GM21786 (cell line): ENCODE measurements at regions not wholly inside any gene's neighbourhood (a gene's known extent, or its start where the extent isn't known, plus 50 kb on each side); places are given as distances from the start of the nearest gene placed in this dataset.
"Not testable (repeated sequence)": the region's sequence is repeated elsewhere in the genome, so short reads cannot be mapped to it uniquely, and the experiment has no call there.

Source experiments
- ATAC-seq: cut with Tn5 transposase; IDR thresholded peaks from one replicate; pipeline ENCODE4 v1.9.1; 2021; ENCODE audit not compliant: unreplicated experiment

DNA sequence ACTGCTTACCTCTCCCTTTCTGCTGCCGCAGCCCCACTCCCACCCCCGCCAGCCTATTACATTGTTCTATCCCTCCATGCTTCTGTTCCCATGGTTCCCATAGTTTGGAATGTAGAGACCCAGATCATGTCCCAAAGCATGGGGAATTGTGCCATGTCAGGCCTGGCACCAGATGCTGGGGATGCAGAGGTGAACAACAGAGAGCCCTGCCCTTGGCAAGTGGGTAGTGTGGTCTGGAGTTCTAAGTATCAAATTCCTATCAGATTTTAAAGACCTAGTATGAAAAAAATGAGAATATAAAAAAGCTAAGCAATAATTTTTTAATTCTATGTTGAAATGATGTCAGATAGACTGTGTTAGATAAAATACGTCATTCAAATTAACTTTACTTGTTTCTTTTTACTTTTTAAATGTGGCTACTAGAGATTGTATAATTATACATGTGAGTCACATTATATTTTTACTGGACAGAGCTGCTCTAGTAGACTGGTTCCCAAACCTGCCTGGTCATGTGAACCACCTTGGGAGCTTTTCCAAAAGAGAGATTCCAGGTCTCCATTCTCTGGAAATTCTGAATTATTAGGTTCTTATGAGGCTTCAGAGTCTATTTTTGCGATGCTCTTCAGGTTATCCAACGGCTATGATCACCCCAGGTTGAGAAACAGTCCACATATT is 113.0 kb upstream of the DAB1 start:
- no peak for ATAC-seq

DNA sequence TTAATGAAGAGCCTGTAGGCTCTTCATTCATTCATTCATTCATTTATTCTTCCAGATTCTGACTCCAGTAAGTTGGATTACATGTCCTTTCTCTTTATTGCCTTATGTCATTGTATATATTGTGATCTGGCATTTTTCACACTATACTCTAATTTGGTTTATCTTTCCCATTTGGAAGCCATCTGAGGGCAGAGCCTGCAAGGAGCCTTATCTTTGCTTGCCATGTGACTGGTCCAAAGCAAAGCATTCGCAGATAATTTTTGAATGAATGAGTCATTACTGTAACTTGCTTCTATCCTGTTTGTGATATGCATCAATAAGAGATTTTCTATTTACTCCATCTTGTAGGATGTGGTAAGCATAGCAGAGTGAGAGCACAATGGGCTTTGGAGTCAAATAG is 108.4 kb upstream of the DAB1 start:
- no peak for ATAC-seq

DNA sequence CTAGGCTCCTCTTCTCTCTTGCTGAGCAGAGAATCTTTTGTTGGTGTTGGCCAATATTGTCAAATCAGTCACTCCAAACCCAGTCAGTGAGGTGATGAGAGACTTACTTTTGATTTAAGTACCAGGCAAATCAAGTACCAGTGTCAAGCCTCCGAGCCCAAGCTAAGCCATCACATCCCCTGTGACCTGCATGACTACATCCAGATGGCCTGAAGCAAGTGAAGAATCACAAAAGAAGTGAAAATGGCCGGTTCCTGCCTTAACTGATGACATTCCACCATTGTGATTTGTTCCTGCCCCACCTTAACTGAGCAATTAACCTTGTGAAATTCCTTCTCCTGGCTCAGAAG is 107.0 kb upstream of the DAB1 start:
- ATAC-seq, result not testable (repeated sequence)

DNA sequence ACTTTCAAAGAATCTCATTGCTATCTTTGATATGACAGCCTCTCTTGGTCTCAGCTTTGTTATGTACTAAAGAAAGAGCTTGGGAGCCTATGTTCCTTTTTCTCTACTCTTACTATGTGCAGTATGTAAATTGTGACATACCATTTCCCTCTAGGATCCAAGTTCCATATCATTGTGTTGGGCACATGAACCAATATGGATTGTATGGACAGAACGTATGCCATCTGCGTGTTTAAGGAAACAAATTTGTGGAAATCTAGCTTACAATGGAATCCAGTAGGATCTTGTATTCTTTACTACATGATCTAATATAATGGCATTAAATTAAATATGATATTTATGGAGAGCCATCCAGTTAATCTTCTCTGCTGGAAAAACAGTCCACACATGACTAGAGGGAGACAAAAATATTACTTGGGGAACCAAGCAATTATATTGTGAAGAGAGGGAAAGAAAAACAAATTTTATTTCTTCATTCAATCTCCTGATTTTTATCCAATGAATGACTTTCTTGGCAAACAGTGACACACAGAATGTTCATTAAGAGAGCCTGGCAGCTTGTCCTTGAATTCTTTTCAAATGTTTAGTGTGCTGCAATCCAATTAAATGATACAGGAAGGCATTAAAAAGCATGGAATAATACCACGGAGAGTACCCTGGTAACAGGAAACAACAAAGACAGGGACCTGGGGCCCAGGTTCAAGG is 106.5 kb upstream of the DAB1 start:
- ATAC-seq, result no peak

DNA sequence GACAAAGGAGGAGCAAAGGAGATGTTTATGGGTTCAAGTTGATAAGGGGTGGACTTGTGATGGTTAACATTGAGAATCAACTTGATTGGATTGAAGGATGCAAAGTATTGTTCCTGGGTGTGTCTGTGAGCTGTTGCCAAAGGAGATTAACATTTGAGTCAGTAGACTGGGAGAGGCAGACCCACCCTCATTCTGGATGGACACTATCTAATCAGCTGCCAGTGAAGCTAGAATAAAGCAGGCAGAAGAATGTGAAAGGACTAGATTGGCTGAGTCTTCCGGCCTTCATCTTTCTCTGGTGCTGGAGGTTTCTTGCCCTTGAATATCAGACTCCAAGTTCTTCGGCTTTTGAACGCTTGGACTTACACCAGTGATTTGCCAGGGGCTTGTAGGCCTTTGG is 98.7 kb upstream of the DAB1 start:
- ATAC-seq, result no peak

DNA sequence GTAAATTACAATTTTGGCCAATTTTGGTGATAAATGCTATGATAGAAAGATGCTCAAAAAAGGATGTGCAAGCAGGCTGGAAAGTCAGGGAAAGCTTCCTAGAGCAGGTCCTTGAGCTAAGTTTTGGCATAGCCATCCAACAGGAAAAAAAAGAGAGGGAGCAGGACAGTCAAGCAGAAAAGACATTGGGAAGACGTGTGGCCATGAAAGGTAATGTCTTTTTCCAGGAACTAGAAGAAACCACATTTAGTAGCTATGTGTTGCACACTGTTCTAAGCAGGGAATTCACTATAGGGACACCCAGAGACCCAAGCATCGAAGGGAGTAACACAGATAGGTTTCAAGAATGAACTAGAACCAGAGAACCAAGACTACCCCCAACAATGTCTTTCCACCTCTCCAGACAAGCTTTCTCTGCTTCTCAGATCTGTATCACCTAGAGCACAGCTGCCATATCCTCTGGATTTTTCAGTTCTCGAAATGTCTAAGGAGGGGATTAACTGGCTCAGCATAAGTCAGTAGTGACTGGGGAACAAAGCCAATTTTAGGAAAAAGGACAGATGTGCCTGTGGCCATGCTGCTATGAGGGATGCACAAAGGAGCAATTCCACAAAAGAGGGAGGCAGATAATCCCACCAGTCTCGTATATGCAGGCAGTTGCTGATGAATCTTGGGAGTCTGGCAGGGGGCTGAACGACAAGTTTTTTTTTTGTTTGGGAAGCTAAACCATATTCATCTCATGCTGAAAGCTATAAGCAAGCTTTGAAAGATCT is 97.1 kb upstream of the DAB1 start:
- ATAC-seq, result no peak

DNA sequence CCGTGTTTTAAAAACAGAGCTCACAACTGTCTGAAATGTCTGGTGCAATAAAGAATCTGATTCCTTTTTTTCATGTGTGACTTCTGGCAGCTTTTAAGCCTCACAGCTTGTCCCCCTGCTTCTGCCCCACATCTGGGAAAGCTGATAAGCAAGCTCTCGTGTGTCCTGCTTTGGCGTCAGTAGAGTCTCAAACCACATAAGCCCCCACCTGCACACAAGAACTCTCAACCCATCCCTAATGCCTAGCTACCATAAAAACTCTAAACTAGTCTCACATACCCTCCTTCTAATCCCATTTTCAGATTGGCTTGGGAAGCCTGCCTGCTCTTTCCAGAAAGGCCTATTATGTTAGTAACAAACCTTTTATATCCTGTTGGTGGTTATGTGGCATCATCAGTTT is 94.6 kb upstream of the DAB1 start:
- no peak for ATAC-seq

DNA sequence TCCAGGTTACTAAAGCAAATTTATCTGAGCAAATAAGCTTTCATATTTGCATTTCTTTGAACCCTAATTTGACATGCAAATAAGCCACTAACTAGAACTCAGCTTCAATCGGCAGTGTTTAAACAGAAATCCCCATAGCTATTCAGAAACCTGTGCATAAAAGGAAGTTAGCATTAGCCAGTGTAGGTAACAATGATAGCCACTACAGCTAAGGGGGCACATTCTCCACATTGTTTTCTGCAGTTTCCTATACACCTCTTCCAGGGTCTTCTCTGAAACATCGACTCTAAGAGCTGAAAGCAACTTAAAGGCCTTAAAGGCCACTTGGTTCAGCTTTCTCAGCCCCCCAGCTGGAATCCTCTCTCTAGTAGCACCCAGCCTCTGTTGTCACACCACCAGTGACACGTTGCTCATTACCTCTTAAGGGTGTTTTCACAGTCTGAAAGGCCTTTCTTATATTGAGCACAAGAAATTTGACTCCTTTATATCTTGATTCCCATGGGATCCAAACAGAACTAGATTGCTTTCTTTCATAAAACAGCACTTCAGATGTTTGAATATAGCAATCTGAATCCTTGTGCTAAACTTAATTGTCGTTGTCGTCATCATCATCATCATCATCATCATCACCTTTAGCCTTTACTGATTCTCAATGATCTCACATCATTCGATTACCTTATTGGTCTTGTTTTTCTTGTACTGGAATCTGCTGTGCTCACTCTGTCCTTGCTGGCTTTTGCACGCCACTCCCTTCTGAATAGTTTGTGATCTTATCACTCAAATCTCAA is 93.9 kb upstream of the DAB1 start:
- ATAC-seq, result no peak

DNA sequence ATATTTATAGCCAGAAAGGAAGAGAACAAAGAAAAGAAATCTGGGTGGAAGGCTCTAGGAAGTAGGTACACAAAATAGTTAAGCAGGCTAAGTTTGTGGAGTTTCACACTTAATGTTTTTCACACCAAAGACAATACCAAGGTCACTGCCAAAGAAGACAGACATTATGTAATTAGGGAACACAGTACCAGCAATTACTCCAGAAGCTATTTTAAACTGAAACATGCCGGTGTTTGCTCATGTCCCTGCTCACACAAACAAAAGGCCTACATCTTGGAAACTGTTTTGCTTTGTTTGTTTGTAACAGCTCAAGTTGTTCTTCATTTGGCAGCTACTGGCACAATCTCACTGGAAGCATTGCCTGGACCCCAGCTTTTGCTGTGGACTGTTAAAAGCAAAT is 88.5 kb upstream of the DAB1 start:
- no peak for ATAC-seq

DNA sequence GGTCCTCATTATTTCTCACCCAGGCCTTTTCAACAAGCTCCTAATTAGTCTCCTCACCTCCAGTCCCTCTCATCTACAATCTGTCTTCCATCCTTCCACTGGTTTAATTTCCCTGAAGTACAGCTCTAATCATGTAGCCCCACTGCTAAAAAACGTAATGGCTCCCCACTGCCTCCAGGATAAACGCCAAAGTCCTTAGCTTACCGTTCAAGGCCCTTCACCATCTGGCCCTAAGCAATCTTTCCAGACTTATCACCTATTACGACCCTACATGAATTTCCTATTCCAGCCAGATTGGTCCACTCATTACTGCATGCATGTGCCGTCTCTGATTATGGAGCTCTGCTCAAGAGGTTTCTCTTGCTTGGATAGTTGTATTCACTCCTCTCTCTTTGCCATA is 83.1 kb upstream of the DAB1 start:
- no peak for ATAC-seq

DNA sequence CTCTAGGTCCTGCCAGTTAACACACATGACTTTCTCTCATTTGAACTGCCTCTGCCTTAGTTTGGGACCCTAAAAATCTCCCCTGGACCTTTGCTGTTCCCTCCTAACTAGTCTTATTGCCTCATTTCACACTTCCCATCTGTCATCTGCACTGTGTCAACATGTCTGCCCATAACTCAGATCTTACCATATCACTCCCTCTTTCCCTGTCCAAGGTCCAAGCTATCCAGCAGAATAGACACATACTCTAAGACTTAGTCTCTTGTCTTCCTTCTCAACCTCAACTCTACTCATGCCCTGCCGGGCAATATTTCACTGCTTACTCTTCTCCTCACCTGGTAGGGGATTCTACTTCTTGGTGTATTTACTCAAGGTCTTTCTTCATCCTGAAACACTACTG is 79.5 kb upstream of the DAB1 start:
- ATAC-seq, result no peak

DNA sequence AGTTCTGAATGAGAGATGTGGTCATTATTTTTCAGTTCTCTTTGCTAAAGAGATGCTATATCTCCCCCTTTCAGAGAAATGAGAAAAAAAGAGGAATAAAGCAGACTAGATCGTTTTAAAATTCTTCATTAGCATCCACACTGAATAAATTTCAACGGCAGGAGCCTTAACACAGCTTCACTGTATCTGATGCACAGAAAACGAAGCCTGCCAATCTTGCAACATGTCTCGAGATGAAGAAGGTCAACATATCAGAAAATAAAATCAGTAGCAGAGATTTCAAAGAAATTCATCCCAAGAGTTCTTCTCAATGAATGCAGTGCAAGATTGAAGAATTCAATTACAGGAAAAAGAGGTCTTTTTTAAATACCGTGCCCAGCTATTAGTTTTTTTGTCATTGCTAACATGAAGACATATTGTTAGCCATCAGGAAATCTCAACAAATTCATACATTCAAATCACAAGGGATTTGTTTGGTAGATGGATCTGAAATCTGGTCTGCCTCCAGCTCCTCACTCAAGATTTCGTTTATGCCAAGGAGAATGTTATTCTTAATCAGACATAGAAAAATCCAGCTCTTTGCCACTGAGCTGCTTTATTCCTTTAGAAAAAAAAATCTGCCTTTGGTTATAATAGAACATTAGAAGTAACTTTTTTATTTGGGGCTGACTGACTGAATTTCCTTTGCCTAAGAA is 76.4 kb upstream of the DAB1 start:
- no peak for ATAC-seq

DNA sequence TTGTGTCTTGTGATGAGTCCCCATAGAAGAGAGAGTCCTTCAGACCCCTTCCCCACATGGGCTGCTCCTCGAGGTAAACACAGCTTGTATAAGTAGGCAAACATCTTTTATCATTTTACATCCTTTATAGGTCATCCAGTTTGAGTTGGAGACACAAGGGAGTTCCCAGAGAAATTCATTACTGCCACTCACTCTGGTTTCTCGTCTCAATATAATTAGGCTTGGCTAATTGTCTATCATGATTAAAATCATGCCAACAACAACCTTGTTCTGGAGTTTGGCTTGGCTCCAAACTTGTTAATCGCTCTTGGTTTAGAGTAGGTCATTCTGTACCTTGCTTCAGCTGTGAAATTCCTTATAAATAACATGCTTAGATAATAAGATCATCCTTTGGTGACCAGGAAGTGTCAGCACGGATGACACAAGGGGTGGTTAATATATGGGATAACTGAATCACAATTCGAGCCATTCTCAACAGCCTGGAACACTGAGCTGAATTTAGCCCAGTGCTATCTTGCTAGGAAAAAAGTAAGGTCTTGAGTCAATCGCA is 70.7 kb upstream of the DAB1 start:
- no peak for ATAC-seq

DNA sequence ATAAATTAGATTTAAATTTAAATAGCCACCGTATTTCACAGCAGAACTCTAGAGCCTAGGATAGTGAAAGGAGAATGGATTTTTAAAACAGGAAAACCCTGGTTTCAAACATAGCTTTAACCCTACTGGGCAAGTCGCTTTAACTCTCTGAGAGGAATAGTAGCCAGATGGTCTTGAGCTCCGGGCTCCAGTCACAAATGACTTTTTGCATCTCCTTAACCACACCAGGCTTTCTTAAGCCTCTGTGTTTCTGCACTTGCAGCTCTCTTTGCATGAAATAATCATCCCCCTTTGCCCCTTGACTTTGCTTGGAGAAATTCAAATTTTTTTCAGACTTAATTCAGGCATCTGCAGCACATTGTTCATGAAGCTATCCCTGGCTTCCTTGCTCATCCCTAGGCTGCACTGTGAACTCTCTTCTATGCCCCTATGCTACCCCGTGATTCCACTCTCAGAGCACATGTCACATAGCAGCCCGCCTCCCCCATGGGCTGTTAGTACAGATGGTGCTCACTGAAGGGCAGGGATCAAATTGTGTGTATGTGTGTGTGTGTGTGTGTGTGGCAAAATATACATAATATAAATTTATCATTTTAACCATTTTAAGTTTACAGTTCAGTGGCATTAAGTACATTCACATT is 68.8 kb upstream of the DAB1 start:
- no peak for ATAC-seq

DNA sequence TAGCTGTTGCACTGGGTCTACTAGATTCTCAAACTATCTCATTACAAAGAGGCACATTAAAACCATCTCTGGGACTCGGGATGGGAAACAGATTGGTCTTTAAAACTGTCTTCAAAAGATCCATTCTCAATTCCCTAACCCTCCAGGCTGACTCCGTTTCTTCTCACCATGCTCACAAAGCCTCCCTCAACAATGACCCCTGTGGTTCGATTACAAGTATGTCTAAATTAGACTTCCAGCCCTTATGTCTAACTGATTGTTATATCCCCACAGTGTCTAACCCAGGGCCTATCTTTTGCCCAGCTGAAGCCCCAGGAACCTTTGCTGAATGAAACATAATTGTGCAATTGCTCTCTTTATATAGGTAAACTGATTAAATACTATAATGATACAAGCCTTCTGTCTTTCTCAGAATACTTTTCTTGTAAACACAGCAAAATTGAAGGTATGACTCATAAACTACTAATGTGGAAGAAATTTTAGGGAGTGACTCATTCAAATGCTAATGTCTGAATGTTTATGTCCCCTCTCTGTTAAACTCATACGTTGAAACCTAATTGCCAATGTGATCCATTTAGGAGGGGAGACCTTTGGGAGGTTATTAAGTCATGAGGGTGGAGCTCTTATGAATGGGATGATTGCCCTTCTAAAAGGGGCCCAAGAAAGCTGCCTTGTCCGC is 65.6 kb upstream of the DAB1 start:
- ATAC-seq, result no peak

DNA sequence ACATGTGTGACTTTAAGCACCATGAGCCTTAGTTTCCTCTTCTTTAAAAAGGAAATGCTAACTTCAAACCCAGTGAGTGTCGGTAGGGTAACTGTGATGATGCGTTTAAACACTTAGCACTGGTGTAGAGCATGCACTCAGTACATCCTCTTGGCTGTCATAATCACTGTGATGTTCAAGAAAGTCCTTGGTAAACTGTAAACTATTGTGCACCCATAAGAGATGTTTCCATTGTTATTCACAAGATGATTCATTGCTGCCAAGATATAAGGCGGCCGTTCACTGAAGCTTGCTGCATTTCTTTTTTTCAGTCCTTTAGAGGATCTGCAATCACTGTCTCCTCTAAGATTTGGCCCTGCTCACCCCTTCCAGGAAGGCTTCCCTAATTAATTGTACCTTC is 61.8 kb upstream of the DAB1 start:
- no peak for ATAC-seq

DNA sequence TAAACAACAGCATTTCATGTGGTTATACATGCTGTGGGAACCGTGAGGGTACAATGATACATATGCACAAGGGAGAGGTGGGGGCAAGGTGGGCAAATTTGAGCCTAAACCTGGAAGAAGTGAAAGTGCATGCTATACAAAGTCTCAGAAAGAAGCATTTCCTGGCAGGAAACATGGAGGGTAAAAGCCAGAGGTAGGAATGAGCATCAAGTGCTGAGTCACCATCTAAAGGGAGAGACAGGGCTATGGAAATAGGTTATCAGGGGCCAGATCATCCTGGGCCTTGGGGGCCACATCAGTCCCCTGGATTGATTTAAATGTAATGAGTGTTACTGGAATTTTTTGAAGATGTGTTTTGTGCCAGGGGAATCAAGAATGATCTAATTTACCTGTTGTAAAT is 60.1 kb upstream of the DAB1 start:
- no peak for ATAC-seq

DNA sequence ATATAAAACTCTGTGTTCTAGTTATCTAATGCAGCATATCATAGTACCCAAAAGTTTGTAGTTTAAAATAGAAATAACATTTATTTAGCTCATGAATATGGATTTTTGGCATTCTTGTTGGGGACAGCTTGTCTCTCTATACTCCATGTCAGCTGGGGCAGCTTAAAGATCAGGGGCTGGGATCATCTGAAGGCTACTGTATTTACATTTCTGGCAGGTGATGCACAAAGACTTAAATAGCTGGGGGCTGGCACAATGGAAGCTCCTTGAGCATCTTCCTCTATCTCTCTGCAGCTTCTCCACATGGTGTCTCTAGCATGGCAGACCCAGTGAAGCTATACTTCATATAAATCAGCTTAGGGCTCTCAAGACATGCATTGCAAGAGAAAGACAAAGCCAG is 55.6 kb upstream of the DAB1 start:
- no peak for ATAC-seq

DNA sequence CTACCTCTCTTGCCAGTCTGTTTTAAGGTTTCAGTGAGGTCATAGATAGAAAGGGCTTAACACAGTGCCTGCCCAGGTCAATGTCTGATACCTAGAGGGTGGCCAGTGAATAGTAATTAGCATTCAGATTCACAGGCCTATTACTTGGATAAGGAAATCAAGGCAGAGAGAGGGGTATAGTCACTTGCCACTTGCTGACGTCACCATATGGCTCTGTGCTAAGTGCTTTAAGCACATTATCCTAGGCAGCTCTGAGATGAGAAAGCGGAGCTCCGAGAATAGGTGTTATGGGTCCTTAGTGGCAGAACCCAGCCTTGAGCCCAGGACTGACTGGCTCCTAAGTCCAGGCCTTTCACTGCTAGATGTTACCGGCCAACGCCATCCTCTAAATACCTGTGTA is 51.5 kb upstream of the DAB1 start:
- ATAC-seq, result no peak
